ENCODE measurements at regions not wholly inside any gene's neighbourhood (a gene's known extent, or its start where the extent isn't known, plus 50 kb on each side); places are given as distances from the start of the nearest gene placed in this dataset.

GRCh38 chr6:33858804-33859505 lies 55.2 kb upstream of the MLN start:
- no peak overlapping the region for H3K4me3 ChIP-seq (ENCODE audit: low read depth, low read length)
- POLR2A ChIA-PET, result no interaction called here
- no peak for DNase-seq (ENCODE audit: low read depth, low spot score)
- TF ChIP-seq CTCF (IDR thresholded peaks at IDR 0.05; ENCODE audit: insufficient read depth, low read length, missing control alignments), result no peak
- CTCF ChIA-PET, result interaction anchor here (0.5 kb wide), 1 partner anchor 48 kb away, joined by 3 read pairs; no protein-coding TSS in a partner anchor

GRCh38 chr6:33857932-33858475 lies 54.2 kb upstream of the MLN start:
- ChIA-PET CTCF (interaction anchor here (0.5 kb wide), 1 partner anchor 47 kb away, joined by 3 read pairs; no protein-coding TSS in a partner anchor), POLR2A (no interaction called here)
- DNase-seq (ENCODE audit: low read depth, low spot score), result no peak
- H3K4me3 ChIP-seq (ENCODE audit: low read depth, low read length), result no peak overlapping the region
- TF ChIP-seq CTCF (IDR thresholded peaks at IDR 0.05; ENCODE audit: insufficient read depth, low read length, missing control alignments), result no peak

GRCh38 chr6:33857093-33857931 lies 53.5 kb upstream of the MLN start:
- DNase-seq (ENCODE audit: low read depth, low spot score), result no peak
- no peak overlapping the region for H3K4me3 ChIP-seq (ENCODE audit: low read depth, low read length)
- CTCF ChIA-PET, result no interaction called here
- POLR2A ChIA-PET, result no interaction called here
- no peak for TF ChIP-seq CTCF (IDR thresholded peaks at IDR 0.05; ENCODE audit: insufficient read depth, low read length, missing control alignments)

GRCh38 chr6:33856655-33857054 lies 52.9 kb upstream of the MLN start:
- CTCF ChIA-PET, result no interaction called here
- POLR2A ChIA-PET, result no interaction called here
- DNase-seq (ENCODE audit: low read depth, low spot score), result no peak
- H3K4me3 ChIP-seq (ENCODE audit: low read depth, low read length), result no peak overlapping the region
- TF ChIP-seq CTCF (IDR thresholded peaks at IDR 0.05; ENCODE audit: insufficient read depth, low read length, missing control alignments), result no peak

- CTCF ChIA-PET, result no interaction called here
- POLR2A ChIA-PET, result no interaction called here
- TF ChIP-seq CTCF (IDR thresholded peaks at IDR 0.05; ENCODE audit: insufficient read depth, low read length, missing control alignments), result no peak
- H3K4me3 ChIP-seq (ENCODE audit: low read depth, low read length), result no peak overlapping the region
- no peak for DNase-seq (ENCODE audit: low read depth, low spot score)
Measured at GRCh38 chr6:33856031-33856590, 52.3 kb upstream of the MLN start.

- ChIA-PET CTCF (interaction anchor here (0.8 to 1.3 kb wide), 2 partner anchors 9 to 173 kb away, joined by 3 read pairs; no protein-coding TSS in a partner anchor), POLR2A (no interaction called here)
- no peak for DNase-seq (ENCODE audit: low read depth, low spot score)
- no peak for TF ChIP-seq CTCF (IDR thresholded peaks at IDR 0.05; ENCODE audit: insufficient read depth, low read length, missing control alignments)
- H3K4me3 ChIP-seq (ENCODE audit: low read depth, low read length), result no peak overlapping the region
Measured at GRCh38 chr6:33854572-33855030, 50.8 kb upstream of the MLN start.
